Smooth muscle cell (in vitro differentiated cells): ENCODE measurements at regions not wholly inside any gene's neighbourhood (a gene's known extent, or its start where the extent isn't known, plus 50 kb on each side); places are given as distances from the start of the nearest gene placed in this dataset.

Experiments
- DNase-seq: peaks from one replicate; lab custom pipeline; 2025; ENCODE audit not compliant: unreplicated experiment; lab: John Stamatoyannopoulos, UW
- H2AFZ ChIP-seq: fragments of 200-600 bp; sonication (generic); 2 replicates; pipeline ENCODE4 v1.6.0; 2016; ENCODE audit warnings: antibody characterized with exemption, low read depth, mild to moderate bottlenecking
- H3F3A ChIP-seq: fragments of 200-600 bp; sonication (generic); 2 replicates; pipeline ENCODE4 v1.6.0; 2017; ENCODE audit warnings: antibody characterized with exemption, low read depth
- H3K27ac ChIP-seq: fragments of 200-600 bp; sonication (generic); 2 replicates; pipeline ENCODE4 v1.5.1; 2016; ENCODE audit warnings: low read depth, mild to moderate bottlenecking
- H3K27me3 ChIP-seq: fragments of 200-600 bp; sonication (generic); 2 replicates; pipeline ENCODE4 v1.6.1; 2016; ENCODE audit warnings: low read depth, mild to moderate bottlenecking
- H3K36me3 ChIP-seq: fragments of 200-600 bp; sonication (generic); 2 replicates; pipeline ENCODE4 v1.5.1; 2016; ENCODE audit warnings: low read depth
- H3K4me1 ChIP-seq: fragments of 200-600 bp; sonication (generic); 2 replicates; pipeline ENCODE4 v1.5.1; 2016; ENCODE audit warnings: low read depth
- H3K4me2 ChIP-seq: fragments of 200-600 bp; sonication (generic); 2 replicates; pipeline ENCODE4 v1.6.0; 2016; ENCODE audit warnings: mild to moderate bottlenecking
- H3K4me3 ChIP-seq: fragments of 200-600 bp; sonication (generic); 2 replicates; pipeline ENCODE4 v1.5.1; 2016; ENCODE audit warnings: mild to moderate bottlenecking
- H3K79me2 ChIP-seq: fragments of 200-600 bp; sonication (generic); 2 replicates; pipeline ENCODE4 v1.6.0; 2016; ENCODE audit warnings: low read depth, mild to moderate bottlenecking
- H3K9ac ChIP-seq: fragments of 200-600 bp; sonication (generic); 2 replicates; pipeline ENCODE4 v1.6.0; 2016; ENCODE audit warnings: low read depth
- H3K9me3 ChIP-seq: fragments of 200-600 bp; sonication (generic); replicated peaks from 2 replicates; pipeline ENCODE4 v1.5.1; 2016; ENCODE audit warnings: low read depth
- H4K20me1 ChIP-seq: fragments of 200-600 bp; sonication (generic); 2 replicates; pipeline ENCODE4 v1.6.0; 2016; ENCODE audit warnings: low read depth
- CTCF ChIP-seq: fragments of 200-600 bp; sonication (generic); IDR thresholded peaks from 2 replicates; pipeline ENCODE4 v1.5.1; 2017; ENCODE audit warnings: borderline replicate concordance, mild to moderate bottlenecking, antibody characterized with exemption; ENCODE audit not compliant: insufficient read depth, poor library complexity, severe bottlenecking
- WGBS: methylation state at CpG from one replicate; pipeline ENCODE4 v1.1.7; 2016; ENCODE audit warnings: low lambda C conversion rate; 5-methylcytosine and 5-hydroxymethylcytosine counted together

DNA sequence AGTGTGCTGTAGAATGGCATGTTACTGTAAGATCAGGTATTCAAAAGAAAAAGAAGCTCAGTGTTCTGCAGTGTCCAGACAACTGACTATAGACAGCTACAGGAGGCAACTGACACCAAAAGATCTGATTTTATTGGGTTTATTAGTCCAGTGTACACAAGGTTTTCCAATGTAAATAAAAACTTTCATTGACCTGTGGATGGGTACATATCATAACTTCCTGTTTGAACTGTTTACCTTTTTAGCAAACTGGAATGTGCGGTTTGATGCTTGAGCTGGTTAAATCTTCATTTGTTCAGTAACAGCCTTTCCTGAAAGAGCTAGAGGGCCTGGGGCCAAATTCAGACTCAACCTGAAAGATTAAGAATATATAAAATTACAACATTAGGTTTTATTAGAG lies 172.6 kb upstream of the SP8 start:
- Histone ChIP-seq H3F3A (no peaks in the 10 kb centered on the region), H3K27me3 (no peaks in the 10 kb centered on the region), H3K4me3 (no peak overlapping the region), H3K27ac (no peak overlapping the region), H4K20me1 (no peaks in the 10 kb centered on the region), H2AFZ (no peak overlapping the region), H3K79me2 (no peaks in the 10 kb centered on the region), H3K4me1 (peaks cover 6% of the 10 kb centered on the region), H3K36me3 (no peaks in the 10 kb centered on the region), H3K9me3 (no peaks in the 10 kb centered on the region), H3K4me2 (no peak overlapping the region), H3K9ac (no peak overlapping the region)
- TF ChIP-seq CTCF = no peak
- no peak for DNase-seq
- 90% methylated on average over 1 of the region's 1 CpG for WGBS

DNA sequence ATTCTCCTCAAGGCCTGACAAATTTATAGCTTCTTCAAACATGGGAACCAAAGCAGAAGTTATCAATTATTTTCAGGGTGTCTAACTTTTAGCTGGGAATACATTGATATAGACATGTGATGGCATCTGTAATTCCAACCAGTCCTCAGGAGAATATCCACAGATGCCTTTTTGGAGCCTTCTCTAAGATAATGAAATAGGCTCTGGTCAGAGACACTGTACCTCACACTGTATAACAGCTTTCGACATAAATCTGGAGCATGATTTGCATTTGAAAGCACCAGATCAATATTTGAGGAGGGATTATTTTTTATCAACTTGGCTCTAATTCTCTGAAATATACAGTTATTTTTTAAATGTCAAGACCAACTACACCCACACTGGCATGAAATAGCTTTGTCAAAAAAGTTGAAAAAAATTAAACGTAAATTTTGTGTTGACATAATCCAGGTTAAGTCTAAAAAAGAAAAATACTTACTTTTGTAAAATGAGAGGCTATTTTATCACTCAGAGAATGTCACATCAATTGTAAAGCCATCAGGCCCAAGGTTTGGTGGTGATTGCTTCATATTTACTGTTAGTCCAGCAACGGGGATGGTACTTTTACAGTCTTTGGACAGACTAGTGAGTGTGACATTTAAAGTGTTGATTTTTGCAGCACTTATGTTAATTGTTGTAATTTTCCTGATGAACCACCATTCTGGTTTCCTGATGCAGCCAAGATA lies 177.0 kb upstream of the SP8 start:
- Histone ChIP-seq H3F3A (no peaks in the 10 kb centered on the region), H3K9ac (no peak overlapping the region), H3K4me1 (peaks cover 5% of the 10 kb centered on the region), H4K20me1 (no peaks in the 10 kb centered on the region), H3K36me3 (no peaks in the 10 kb centered on the region), H3K4me2 (no peak overlapping the region), H3K9me3 (no peaks in the 10 kb centered on the region), H3K27ac (no peak overlapping the region), H2AFZ (peak overlapping the region; percentile 76), H3K27me3 (no peaks in the 10 kb centered on the region), H3K79me2 (no peaks in the 10 kb centered on the region), H3K4me3 (no peak overlapping the region)
- TF ChIP-seq CTCF = no peak
- WGBS = 72% methylated on average over 3 of the region's 3 CpGs
- DNase-seq = no peak

DNA sequence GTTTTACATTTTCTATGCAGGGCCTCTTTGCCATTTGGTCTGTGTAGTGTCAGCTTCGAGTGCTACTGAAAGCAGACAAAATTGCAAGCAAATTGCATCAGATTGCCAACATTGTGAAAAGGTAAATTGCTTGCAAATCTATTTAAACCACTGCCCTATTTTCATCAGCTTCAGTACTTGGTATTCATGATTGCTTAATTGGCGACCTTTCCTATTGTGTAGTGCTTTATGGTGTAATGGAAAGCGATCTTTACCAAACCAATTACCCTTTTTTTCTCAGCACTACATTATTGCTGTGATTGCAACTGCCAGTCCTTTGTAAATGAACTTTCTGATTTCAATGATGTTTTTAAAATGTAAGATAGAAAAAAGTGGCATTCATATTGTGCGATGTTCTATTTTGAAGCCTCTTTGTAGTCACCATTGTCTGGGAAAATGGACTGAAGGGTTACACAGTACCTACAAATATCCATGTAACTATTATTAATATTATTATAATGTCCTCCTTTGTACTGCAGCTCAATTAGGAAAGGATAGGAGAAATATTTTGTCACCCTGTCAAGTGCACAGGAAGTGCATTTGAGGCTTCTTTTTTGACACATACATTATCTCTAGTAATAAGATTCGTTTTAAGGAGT lies 177.7 kb upstream of the SP8 start:
- H3K79me2 ChIP-seq = no peaks in the 10 kb centered on the region
- no peak overlapping the region for H3K4me2 ChIP-seq
- no peak overlapping the region for H3K9ac ChIP-seq
- no peaks in the 10 kb centered on the region for H3K27me3 ChIP-seq
- TF ChIP-seq CTCF = no peak
- no peak overlapping the region for H3K4me3 ChIP-seq
- no peaks in the 10 kb centered on the region for H3K9me3 ChIP-seq
- no peaks in the 10 kb centered on the region for H4K20me1 ChIP-seq
- H3K27ac ChIP-seq = no peak overlapping the region
- H2AFZ ChIP-seq = peak overlapping the region; percentile 76
- H3K36me3 ChIP-seq = no peaks in the 10 kb centered on the region
- WGBS = 73% methylated on average over 5 of the region's 5 CpGs
- no peak for DNase-seq
- H3F3A ChIP-seq = no peaks in the 10 kb centered on the region
- peaks cover 5% of the 10 kb centered on the region for H3K4me1 ChIP-seq

DNA sequence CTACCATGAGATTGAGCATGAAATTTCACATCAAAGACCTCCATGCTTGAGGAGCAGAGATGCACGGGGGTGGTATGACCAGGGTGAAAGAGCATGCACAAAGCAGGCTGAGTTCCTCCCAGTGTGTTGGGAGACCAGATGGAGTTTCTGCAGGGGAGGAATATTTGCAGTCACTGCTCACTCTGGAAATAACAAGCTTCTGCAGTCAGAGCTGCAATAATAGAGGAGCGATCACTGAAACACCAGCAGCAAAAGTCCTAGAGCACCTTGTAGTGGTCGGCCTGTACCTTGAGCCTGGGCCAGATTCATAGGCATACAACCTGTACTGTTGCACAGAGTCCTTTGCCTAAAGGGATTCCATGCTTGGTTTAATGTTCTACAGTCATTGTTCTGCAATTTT lies 184.5 kb upstream of the SP8 start:
- Histone ChIP-seq H3K27me3 (no peaks in the 10 kb centered on the region), H3K36me3 (no peaks in the 10 kb centered on the region), H3K9ac (no peak overlapping the region), H3K9me3 (no peaks in the 10 kb centered on the region), H3K27ac (no peak overlapping the region), H3K4me2 (no peak overlapping the region), H2AFZ (no peak overlapping the region), H4K20me1 (no peaks in the 10 kb centered on the region), H3F3A (no peaks in the 10 kb centered on the region), H3K79me2 (no peaks in the 10 kb centered on the region), H3K4me1 (no peaks in the 10 kb centered on the region), H3K4me3 (no peak overlapping the region)
- DNase-seq = no peak
- TF ChIP-seq CTCF = no peak
- WGBS = 85% methylated on average over 3 of the region's 3 CpGs
